Heart left ventricle (tissue), 16 donors: ENCODE measurements at regions not wholly inside any gene's neighbourhood (a gene's known extent, or its start where the extent isn't known, plus 50 kb on each side); places are given as distances from the start of the nearest gene placed in this dataset.

Source experiments
- ATAC-seq, 4 donors: fragments of 200-7000 bp; cut with Tn5 transposase; one replicate each; pipeline ENCODE4 v1.9.1; 2020 to 2022; ENCODE audit warnings: moderate library complexity in 4 of 4, mild to moderate bottlenecking in 3 of 4, moderate number of reproducible peaks in 1 of 4
- DNase-seq, 5 donors: peaks; one replicate each; pipeline ENCODE4 v3.0.0-alpha.2; 2020
- H3K27ac ChIP-seq, 12 donors: fragments of 200-600 bp; sonication (generic) in 4 of 12; one replicate each; pipeline versions ENCODE4 v1.5.0 to v1.8.0; 2016 to 2022; ENCODE audit warnings: mild to moderate bottlenecking in 2 of 12
- H3K27me3 ChIP-seq, 9 donors: fragments of 200-600 bp; sonication (generic) in 2 of 9; one replicate each; pipeline versions ENCODE4 v1.5.1 to v1.8.0; 2016 to 2022; ENCODE audit warnings: mild to moderate bottlenecking in 3 of 9
- H3K36me3 ChIP-seq, 9 donors: fragments of 200-600 bp; sonication (generic) in 2 of 9; one replicate each; pipeline versions ENCODE4 v1.5.0 to v1.8.0; 2018 to 2022; ENCODE audit warnings: mild to moderate bottlenecking in 2 of 9
- H3K4me1 ChIP-seq, 12 donors: fragments of 200-600 bp; sonication (generic) in 4 of 12; one replicate each; pipeline versions ENCODE4 v1.5.0 to v1.8.0; 2016 to 2022; ENCODE audit warnings: mild to moderate bottlenecking in 3 of 12
- H3K4me3 ChIP-seq, 12 donors: fragments of 200-600 bp; sonication (generic) in 4 of 12; one replicate each; pipeline versions ENCODE4 v1.5.0 to v1.8.0; 2017 to 2022; ENCODE audit warnings: mild to moderate bottlenecking in 9 of 12, moderate library complexity in 4 of 12
- H3K9me3 ChIP-seq, 12 donors: fragments of 200-600 bp; sonication (generic) in 4 of 12; one replicate each; pipeline versions ENCODE4 v1.5.0 to v1.8.0; 2016 to 2022; ENCODE audit warnings: mild to moderate bottlenecking in 1 of 12
- POLR2A ChIP-seq, 2 donors: fragments of 450-650 bp; IDR thresholded peaks; one replicate each; pipeline ENCODE4 v1.6.1; 2017; ENCODE audit warnings: antibody characterized with exemption in 2 of 2, mild to moderate bottlenecking in 2 of 2, moderate library complexity in 2 of 2
- WGBS, 4 donors: extraction: QIAGEN DNeasy Blood & Tissue Kit in 2 of 4; methylation state at CpG; one replicate each; pipeline versions ENCODE4 v1.1.5 to v1.1.7; 2013 to 2018; 5-methylcytosine and 5-hydroxymethylcytosine counted together
- intact Hi-C, 10 donors: fragments of 100-400 bp; cut with DNase I; formaldehyde crosslinking; loops; one replicate each; pipeline versions ENCODE4 v1.11.1 to v1.14.2; 2022
- TF ChIP-seq, protein P1 (sequence below), 12 donors: fragments of 200-600 bp; sonication (generic) in 4 of 12; IDR thresholded peaks; one replicate each; pipeline versions ENCODE4 v1.5.0 to v1.8.0; 2018 to 2022; ENCODE audit warnings: antibody characterized with exemption in 12 of 12, mild to moderate bottlenecking in 5 of 12
- donor health status: ischemic (EF 13 %, LVEDD 7.1; RV severe dilation, severe dysfunction).
- donor health status: healthy with polysubstance abuse.
- donor health status: DM: no; HTN: yes; CAD: no.
- donor health status: DM: no; HTN: no; CAD: no.
- donor health status: ischemic (EF 25% LVEDD 6.9; RV normal size, moderate dysfunction).
- donor health status: ischemic (EF 25% LVEDD 5.7; RV mildly dilated, moderate dysfunction).
- donor health status: healthy.
- donor health status: DM: yes; HTN: yes; CAD: no.
- donor health status: ischemic (EF 35%, LVEDD 5.7; RV mildly dilated, moderate dysfunction).
- donor health status: nonischemic (EF 11% LVEDD 7.7; RV severe dilation, severe dysfunction).
- donor health status: DM: yes; HTN: yes; CAD: no.
- donor health status: PGD.
- donor health status: ischemic (EF 29% LVEDD 5.4; RV normal size, mild dysfunction).
- donor health status: nonischemic (EF 23%, LVEDD 6.1; RV moderate dilation, normal function).

GRCh38 chrY:7807516-7807870 lies 895.9 kb upstream of the AMELY start:
- H3K27ac ChIP-seq: no peak overlapping the region
- no peaks in the 10 kb centered on the region for H3K27me3 ChIP-seq
- no peaks in the 10 kb centered on the region for H3K9me3 ChIP-seq
- DNase-seq (no peak), ATAC-seq (no peak)
- TF ChIP-seq, protein P1, sequence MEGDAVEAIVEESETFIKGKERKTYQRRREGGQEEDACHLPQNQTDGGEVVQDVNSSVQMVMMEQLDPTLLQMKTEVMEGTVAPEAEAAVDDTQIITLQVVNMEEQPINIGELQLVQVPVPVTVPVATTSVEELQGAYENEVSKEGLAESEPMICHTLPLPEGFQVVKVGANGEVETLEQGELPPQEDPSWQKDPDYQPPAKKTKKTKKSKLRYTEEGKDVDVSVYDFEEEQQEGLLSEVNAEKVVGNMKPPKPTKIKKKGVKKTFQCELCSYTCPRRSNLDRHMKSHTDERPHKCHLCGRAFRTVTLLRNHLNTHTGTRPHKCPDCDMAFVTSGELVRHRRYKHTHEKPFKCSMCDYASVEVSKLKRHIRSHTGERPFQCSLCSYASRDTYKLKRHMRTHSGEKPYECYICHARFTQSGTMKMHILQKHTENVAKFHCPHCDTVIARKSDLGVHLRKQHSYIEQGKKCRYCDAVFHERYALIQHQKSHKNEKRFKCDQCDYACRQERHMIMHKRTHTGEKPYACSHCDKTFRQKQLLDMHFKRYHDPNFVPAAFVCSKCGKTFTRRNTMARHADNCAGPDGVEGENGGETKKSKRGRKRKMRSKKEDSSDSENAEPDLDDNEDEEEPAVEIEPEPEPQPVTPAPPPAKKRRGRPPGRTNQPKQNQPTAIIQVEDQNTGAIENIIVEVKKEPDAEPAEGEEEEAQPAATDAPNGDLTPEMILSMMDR (IDR thresholded peaks at IDR 0.05): no peak
- no peak for TF ChIP-seq POLR2A (IDR thresholded peaks at IDR 0.05)
- H3K4me3 ChIP-seq: no peak overlapping the region
- intact Hi-C loops: no loop called here
- no peaks in the 10 kb centered on the region for H3K36me3 ChIP-seq
- H3K4me1 ChIP-seq: no peaks in the 10 kb centered on the region

- ATAC-seq: no peak
- H3K9me3 ChIP-seq: no peaks in the 10 kb centered on the region
- no peaks in the 10 kb centered on the region for H3K36me3 ChIP-seq
- DNase-seq: no peak
- H3K4me3 ChIP-seq: no peak overlapping the region
- no peaks in the 10 kb centered on the region for H3K27me3 ChIP-seq
- H3K4me1 ChIP-seq: no peaks in the 10 kb centered on the region
- 83 to 87% methylated on average over 3 of the region's 3 CpGs; no CpG with 5 or more reads in 2 of the 4 donors for WGBS, 4 donors
- intact Hi-C loops: no loop called here
- no peak overlapping the region for H3K27ac ChIP-seq
- no peak for TF ChIP-seq POLR2A (IDR thresholded peaks at IDR 0.05)
- TF ChIP-seq, protein P1 (IDR thresholded peaks at IDR 0.05): no peak
These were observed 895.3 kb upstream of the AMELY start for GRCh38 chrY:7806592-7807515.

- Histone ChIP-seq H3K9me3 (peaks cover 0 to 2% (median 0%) of the 10 kb centered on the region in 12 donors), H3K27ac (no peak overlapping the region), H3K4me1 (no peaks in the 10 kb centered on the region), H3K27me3 (no peaks in the 10 kb centered on the region), H3K4me3 (no peak overlapping the region), H3K36me3 (no peaks in the 10 kb centered on the region)
- intact Hi-C loops: no loop called here
- DNase-seq: no peak
- TF ChIP-seq POLR2A (IDR thresholded peaks at IDR 0.05): no peak
- TF ChIP-seq, protein P1 (IDR thresholded peaks at IDR 0.05): no peak
- no peak for ATAC-seq
- WGBS, 4 donors: 91 to 100% methylated on average over 1 of the region's 1 CpG; no CpG with 5 or more reads in 2 of the 4 donors
These were observed 894.1 kb upstream of the AMELY start for GRCh38 chrY:7805624-7806023.

- H3K9me3 ChIP-seq: peaks cover 0 to 4% (median 0%) of the 10 kb centered on the region in 12 donors
- WGBS, 4 donors: 50 to 51% methylated on average over 1 of the region's 1 CpG; no CpG with 5 or more reads in 2 of the 4 donors
- ATAC-seq: no peak
These were observed 892.2 kb upstream of the AMELY start for GRCh38 chrY:7803737-7804136.

More at GRCh38 chrY:7803737-7804136, 892.2 kb upstream of the AMELY start:
- TF ChIP-seq, protein P1 (IDR thresholded peaks at IDR 0.05): no peak
- no peak for TF ChIP-seq POLR2A (IDR thresholded peaks at IDR 0.05)
- no peak overlapping the region for H3K4me3 ChIP-seq
- H3K27me3 ChIP-seq: no peaks in the 10 kb centered on the region
- no peak for DNase-seq
- no peaks in the 10 kb centered on the region for H3K36me3 ChIP-seq
- H3K27ac ChIP-seq: no peak overlapping the region
- H3K4me1 ChIP-seq: no peaks in the 10 kb centered on the region
- intact Hi-C loops: no loop called here
